Right renal cortex interstitium (tissue), 3 donors: ENCODE measurements at regions not wholly inside any gene's neighbourhood (a gene's known extent, or its start where the extent isn't known, plus 50 kb on each side); places are given as distances from the start of the nearest gene placed in this dataset.
"Not testable (repeated sequence)": the region's sequence is repeated elsewhere in the genome, so short reads cannot be mapped to it uniquely, and the experiment has no call there.

Experiments
- DNase-seq, 3 donors: peaks; one replicate each; pipeline ENCODE4 v3.0.0-alpha.2; 2013; ENCODE audit warnings: low read depth in 3 of 3, low spot score in 2 of 3

DNA sequence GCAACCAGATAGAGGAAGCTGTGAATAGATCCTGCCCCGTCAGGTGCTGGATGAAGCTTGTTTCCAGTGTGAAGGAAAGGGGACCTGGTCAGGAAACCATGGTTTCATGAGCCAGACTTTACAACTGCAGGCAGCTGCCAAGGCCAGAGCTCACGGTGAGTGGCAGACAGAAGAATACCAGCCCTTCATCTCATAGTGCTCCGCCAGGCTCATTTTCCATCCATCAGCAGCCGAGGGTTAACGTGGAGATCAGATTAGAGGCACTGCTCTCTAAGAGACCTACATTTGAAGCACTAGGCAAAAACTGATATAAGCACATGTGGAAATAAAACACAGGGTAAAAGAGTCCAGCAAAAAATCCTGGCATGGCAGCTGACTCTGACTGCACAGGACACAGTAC, 172.4 kb downstream of the CD24 start:
- no peak for DNase-seq

DNA sequence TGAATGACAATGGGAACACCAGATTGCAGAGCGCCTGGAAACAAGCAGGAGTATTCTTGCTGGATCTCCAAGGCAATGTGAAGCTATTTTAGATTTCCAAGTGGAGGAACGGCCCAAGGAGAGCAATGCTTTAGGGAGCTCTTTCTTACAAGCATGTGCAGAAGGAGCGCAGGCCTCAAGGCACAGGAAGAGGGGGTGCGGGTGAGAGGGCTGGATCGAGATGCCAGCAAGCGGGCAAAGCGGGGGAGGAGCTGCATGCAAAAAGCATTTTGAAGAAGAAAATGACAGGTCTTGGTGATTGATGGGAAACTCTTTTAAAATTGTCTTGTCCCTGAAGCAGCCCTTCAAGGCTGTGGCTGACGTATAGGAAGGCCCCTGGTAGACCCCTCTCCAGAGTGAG, 171.9 kb downstream of the QRSL1 start:
- no peak for DNase-seq

DNA sequence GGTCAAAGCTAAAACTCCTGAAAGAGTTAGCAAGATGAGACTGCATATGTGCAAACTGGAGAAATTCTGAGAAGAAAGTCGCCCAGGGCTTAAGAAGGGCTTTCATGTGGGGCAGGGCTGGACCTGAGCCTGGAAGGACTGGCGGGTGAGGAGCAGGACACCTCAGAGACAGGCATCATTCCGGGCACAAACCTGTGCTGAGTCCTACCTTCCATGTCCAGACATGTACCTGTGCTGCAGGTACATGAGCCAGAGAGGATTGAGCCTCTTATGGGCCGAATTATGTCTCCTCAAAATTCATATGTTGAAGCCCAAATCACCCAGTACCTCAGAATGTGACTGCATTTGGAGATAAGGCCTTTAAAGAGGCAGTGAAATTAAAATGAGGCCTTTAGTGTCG, 171.0 kb downstream of the QRSL1 start:
- DNase-seq = no peak

DNA sequence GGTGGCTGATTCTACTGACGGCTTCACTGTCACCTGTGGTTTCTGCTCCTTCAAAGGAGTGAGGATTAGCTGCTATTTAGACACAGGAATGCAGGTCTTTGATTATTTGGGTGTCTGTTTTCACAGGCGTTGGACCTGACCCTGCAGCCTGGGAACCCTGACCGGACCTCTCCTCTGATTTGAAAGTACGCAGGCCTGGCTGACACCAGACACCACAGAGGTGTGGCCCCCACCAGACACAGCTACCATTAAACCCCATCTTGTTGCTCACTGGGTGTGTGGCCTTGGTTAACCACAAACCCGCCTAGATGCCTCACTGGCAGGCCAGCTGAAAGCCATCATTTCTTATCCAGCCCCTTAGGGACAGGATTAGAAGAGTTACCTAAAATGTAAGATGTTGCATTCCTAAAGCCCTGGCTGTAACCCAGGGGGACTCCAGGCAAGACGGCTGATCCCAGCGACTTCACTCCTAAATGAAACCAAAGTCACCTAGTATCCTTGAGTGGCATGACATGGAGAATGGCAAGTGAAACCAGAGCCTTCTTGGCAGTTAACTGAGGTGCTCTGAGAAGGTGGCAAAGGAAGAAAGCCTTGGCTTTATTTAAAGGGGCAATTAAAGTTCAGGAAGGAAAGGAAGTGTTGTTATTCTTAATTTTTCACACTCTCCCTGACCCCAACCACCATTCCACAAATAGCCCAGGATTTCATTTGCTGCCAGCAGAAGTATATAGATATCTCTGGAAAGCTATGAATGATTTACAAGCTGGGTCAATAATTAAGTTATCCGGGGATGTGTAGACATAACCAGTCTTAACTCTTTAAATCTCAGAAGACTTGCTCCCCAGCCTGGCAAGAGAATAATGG, 169.9 kb downstream of the QRSL1 start:
- peak in 1 of 3 donors; percentile 41 for DNase-seq

DNA sequence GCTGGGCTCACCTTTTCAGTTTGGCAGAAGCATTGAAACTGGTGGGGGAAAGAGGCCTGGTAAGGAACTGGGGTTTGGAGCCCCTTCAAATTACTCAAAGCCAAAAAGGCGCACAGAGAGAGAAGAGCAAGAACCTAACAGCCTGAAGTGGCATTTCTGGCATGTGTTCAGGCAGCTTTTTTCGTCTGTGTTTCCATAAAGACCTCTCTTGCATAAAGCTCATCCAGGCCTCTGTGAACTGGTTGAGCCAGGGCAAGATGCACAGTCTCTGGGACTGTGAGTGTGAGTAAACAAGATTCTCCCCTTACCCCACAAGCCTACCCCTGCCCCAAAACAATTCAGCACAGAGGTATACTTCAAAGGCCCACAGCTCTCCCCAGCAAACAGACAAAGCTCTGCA, 167.8 kb downstream of the QRSL1 start:
- no peak for DNase-seq

DNA sequence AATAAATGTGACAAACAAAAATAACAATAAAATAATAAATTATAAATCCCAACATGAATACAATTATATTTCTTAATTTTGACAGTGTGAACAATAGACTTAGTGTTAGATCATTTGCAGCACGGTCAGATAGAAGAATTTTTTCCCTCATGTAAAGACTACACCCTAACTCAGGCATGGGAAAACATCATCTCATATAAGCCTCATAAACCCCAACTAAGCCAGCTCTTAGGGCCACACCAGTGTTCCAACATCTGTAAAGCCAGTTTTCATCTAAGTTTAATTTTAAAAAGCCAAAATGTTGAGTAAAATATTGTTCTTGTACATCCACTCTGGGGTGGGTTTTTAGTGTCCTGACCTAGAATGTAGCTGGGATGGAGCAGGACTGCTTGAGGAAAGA, 167.4 kb downstream of the QRSL1 start:
- no peak for DNase-seq

DNA sequence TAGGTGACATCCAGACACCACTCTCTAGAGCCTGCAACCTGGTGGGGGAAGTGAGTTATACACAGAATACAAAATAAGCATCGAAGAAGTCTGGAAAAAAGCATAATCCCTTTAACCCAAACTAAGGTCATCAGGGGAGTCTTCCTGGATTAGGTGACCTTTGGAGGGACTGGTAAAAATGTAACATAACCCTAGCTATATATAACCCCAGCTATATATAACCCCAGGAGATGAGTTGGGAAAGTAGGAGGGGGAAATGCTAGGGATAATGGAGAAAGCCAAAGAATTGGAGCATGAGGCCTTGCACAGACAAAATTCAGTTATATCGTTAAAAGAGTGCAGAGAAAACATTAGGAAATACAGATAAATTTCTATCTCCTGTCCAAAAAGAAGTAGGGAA, 164.8 kb downstream of the QRSL1 start:
- DNase-seq = no peak

DNA sequence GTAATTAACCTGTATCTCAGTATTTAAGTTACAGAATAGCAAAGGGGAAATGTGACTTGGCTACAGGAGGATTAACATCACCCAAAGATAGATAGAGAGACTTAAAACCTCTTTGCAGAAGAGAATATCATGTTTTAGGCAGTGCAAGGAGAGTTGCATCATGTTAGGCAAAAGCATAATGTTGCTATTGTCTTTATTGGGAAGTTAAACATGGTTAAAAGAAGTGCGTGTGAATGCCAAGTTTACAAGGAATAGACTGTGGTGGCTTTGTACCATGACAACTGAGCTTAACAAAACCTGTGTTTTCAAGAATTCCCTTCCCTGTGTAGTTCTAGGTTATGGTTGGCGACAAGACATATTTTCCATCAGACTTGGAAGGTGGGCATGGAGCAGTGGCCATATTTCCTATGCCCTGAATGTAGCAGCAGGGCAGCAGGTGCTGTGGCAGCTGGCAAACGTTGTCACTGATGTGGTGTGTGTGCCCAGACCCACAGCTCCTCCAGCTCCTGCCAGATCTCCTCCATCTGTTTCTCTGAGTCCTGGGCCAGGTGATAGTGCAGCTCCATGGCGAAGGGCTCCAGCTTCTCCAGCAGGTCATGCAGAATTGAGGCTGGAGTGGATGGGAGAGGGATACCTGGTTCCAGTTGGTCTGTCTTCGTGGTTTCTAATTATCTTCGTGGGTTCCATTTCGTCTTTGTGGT, 163.3 kb downstream of the QRSL1 start:
- DNase-seq = no peak

DNA sequence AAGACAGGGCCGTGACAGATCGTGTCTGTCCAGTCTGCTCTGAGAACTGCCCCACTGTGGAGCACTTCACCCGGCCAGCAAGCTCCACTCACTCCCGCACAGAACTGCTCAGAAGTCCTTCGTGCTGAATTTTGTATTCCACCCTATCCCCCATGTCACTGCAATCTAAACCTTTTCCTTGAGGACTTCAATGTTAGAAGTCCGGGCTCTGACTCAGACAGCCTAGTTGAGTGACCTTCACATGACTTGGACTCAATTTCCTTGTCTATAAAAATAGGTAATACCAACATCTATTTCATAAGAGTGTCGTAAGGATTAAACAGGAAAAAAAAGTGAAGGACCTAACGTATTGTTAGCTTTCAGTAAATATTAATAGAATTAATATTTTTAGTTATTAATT, 161.6 kb downstream of the QRSL1 start:
- DNase-seq = no peak

DNA sequence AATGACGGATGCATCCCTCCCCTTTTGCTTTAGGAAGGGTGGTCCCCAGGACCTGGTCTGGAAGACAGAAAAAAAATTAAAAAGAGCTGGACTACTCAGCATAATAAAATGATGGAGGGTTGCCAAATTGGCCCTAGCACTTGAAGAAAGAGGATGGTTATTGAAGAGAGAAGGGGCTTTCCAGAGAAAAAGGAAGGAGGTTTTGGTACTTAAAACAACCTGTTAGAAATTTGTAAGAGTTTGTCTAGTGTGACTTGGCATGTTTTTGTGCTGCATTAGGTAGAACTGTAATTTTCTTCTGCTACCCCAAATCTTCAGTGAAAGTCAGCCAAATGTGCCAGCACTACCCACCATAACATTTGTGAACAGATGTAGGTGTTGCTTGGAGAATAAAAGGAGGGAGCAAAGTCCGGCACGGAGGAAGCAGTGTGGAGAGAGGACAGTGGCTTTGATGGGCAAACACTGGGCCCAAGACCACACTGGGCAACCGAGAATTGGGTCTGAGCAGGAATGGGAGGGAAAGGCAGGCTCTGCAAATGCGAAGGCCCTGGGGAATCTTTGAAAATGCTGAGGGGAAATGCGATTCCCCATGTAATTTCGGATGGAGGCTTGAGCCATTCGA, 160.9 kb downstream of the QRSL1 start:
- DNase-seq = no peak

DNA sequence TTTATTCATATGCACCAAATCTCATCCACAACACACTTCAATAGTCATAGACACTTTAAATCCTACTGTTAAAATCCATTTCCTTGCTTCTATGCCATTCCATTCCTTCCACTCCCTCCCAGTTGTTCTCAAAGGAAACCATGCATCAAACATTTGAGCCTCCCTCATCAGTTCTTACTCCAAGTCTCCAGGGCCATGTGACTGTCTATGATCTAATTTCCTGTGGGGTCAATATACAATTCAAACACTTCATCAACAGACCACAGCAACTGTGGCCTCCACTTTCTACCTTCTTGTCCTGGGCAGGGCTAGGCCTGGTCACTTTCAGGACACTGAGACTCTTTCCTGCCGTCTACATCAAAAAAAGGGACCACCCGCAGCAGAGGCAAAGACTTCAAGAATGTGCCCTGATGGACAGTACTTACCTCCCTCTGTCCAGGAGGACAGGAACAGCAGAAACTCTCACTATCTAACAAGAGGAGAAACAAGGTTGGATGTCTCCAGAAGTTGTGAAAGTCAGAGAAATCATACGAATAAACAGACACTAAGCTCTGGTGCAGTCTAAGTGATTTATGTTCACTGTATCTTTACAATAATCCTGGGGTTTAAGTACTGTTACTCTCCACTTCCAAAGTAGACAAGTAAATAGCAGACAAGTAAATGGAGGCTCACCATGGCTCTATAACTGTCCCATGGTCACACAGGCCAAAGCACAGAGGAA, 160.2 kb downstream of the QRSL1 start:
- no peak for DNase-seq

DNA sequence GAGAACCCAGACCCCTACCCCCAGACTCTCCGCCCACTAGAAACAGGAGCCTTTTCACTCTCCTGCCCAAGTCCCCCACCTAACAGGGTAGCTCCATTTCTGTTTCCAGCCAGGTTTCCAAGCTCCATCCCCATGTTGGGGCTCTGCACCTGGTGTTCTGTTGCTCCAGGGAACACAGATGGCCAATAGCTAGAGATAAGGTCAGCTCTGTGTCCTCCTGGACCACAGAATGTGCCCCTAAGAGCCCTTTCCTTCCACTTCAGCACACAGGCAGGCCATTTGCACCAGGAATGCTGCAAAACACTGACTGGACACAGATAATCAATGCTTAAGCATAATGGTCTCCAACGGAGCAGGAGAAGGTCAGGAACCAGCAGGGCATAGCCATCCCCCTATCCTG, 159.4 kb downstream of the QRSL1 start:
- no peak for DNase-seq

DNA sequence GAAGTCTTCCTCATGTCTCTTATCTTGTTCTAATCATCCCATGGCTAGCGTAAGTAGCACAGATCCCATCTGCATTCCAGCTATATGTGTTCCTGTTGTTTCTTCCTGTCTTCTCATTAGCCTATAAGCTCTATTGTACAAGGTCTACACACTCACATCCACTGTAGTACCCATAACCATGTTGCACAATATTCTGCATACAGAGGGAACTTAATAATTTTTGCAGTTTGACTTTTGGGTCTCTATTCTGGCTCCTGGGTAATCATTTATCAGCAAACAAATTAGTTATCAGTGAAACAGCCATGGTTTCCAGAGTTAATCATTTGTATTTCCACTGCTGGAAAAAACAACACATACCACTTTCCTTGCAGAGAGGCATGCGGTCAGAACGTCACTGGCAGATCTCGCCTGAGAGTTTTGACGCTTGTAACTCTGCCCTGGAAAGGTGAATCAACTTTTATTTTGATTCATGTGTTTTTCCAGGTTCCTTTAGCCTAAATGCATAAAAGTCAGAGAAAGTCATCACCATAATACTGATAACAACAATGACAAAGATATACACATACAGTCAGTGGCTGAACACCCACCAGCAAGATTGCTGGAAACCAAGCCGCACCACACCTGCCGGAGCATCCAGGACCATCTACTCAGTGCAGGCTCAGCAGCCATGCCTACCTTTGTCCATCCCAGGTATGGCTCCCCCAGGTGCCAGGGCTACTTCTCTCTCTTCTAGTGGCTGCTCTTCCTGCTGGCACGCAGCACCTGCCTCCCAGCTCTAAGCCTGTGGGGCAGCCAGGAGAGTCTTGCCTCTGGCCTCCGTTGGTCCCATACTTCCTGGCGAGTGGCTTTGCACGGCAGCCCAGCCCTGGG, 158.2 kb downstream of the QRSL1 start:
- DNase-seq = no peak

DNA sequence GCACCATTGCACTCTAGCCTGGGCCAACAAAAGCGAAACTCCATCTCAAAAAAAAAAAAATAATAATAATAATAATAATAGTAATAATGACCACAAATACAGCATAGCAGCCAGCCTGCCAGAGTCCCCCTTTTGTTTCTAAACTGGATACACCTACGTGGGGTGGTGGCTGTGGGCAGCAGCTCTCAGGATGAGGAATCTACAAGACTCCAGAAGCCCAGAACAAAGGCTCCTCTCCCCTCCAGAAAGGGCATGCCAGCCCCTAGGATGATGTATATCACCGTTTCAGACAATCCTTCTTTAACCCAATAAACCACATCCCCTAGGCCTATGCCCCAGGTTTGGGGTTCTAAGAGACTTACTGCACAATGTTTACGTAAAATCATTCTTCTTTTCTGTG, 155.9 kb downstream of the QRSL1 start:
- no peak for DNase-seq

DNA sequence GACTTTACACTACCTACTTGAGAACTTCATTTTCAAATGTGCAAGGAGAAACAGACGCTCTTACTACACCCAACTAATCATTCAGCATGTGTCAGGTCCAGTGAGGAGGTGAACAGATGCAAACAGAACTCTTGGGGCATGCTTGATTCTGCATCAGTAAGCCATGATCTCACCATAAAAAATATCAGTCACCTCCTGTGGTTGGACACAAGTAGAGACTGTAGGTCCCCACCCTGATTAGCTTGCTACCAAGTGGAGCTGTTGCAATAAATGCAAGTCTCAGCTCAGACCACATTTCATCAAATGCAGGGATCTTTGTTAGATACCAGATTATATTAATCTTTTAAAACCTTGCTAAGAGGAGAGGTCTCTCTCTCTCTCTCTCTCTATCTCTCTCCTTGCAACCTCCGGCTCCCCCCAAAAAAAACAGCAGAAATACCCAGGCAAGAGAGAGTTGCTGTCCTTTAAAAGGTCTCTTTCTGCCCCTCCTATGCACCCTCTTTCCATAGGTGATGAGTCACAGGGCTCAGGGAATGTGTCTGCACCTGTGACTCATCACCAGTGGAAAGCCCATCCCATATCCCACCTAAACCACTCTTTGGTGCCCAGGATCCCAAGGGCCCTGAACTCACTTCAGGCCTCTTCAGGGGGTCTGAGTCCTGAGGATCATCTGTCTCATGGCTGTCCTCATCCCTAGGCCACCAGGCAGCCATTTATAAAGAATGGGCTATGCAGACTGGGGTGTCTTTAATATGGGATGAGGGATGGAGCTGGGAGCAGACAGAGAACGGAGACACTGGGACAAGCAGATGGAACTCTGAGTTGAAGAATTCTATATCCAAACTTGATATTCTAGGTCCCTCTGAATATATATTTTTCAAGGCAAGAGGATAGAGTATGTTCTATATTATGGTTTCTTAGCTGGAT, 154.5 kb downstream of the QRSL1 start:
- DNase-seq = no peak

DNA sequence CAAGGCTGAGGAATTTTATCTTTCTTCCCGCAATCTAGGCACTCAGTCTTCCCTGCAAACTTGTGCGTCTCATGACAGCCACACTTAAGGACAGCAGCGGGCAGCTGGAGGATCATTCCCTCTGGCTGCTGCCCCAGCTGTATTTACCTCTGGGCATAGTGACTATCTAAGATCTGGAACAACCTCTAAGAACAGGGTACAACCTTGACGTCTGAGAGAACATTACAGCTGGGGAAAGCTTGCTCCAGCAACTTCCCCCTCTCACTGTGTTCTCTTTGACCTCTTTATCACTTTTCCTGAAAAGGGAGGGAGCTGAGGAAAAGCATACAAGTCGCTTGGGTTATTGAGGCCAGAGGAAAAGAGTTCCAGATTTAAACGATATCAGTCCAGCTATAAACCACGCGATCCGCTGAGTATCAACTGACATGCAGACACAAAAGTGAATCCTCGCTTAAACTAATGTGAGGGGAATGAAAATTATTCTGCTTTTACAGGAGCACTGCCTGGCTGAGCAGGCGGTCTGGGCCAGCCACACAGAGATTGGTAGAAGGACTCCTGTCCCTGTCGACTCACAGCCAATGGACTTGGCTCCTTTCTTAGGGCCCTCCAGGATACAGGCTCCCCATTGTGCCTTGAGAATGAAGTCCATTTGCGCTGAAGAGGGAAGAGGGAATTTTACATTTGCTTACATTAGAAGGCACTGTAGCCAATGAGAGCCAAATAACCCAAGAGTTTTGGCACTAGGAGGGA, 153.3 kb downstream of the QRSL1 start:
- no peak for DNase-seq

DNA sequence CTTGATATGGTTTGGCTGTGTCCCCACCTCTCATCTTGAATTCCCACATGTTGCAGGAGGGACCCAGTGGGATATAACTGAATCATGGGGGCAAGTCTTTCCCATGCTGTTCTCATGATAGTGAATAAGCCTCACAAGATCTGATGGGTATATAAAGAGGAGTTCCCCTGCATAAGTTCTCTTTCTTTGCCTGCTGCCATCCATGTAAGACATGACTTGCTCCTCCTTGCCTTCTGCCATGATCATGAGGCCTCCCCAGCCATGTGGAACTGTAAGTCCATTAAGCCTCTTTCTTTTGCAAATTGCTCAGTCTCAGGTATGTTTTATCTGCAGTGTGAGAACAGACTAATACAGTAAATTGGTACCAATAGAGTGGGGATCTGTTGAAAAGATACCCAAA, 150.2 kb downstream of the QRSL1 start:
- not testable (repeated sequence) for DNase-seq

DNA sequence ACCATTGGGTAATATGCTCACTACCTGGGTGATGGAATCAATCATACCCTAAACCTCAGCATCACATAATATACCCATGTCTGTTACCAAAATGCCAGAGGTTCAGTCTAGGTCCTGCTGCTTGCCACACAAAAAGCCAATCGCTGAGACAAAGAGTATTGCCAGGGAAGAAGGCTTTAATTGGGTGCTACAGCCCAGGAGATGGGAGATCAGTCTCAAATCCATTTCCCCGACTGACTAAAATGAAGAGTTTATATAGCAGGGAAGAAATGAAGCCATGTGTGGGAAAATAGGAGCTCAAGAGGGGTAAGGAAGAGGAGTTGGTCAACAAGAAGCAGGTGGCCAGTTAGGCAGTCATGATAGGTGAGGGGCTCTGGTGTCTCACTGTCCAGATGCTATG, 149.6 kb downstream of the QRSL1 start:
- DNase-seq = no peak
